NB4 (cell line): ENCODE measurements at regions not wholly inside any gene's neighbourhood (a gene's known extent, or its start where the extent isn't known, plus 50 kb on each side); places are given as distances from the start of the nearest gene placed in this dataset.
"Not testable (repeated sequence)": the region's sequence is repeated elsewhere in the genome, so short reads cannot be mapped to it uniquely, and the experiment has no call there.

Experiments used
- DNase-seq: peaks from one replicate; pipeline ENCODE4 v3.0.0; 2010; ENCODE audit warnings: low read depth
- H3K4me3 ChIP-seq: one replicate; pipeline ENCODE4 v1.5.1; 2011; ENCODE audit warnings: mild to moderate bottlenecking, low read depth, low read length, moderate library complexity
- MYC ChIP-seq: IDR thresholded peaks from 2 replicates; pipeline ENCODE4 v1.6.1; 2011; ENCODE audit warnings: low read depth, low read length
- POLR2A ChIP-seq: IDR thresholded peaks from 2 replicates; pipeline ENCODE4 v1.6.1; 2011; ENCODE audit warnings: mild to moderate bottlenecking; ENCODE audit not compliant: insufficient read length; ENCODE audit errors: extremely low read depth
- TF ChIP-seq, protein P1 (sequence below): IDR thresholded peaks from 2 replicates; pipeline ENCODE4 v1.6.1; 2011; ENCODE audit warnings: low read depth, low read length
- TF ChIP-seq, protein P2 (sequence below): IDR thresholded peaks from one replicate; pipeline ENCODE4 v1.5.1; 2012; ENCODE audit warnings: low read depth, low read length

DNA sequence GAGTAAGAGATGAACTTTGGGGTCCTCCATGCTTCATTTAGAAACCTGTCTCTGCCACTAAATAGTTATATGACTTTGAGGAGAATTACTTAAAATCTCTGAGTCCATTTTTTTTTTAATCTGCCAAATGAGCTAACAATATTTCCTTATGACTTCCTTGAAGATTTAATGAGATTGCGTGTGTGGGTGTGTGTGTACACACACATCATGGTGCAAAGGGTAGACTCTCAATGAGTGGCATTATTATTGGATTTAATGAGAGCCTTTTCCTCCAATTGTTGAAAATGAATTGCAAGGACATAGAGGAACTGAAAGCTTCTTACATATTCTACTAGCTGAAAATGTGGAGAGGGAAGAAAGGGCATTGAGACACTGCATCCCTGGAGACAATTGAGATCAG lies 573.5 kb upstream of the LUZP2 start:
- no peak for DNase-seq
- no peak overlapping the region for H3K4me3 ChIP-seq
- TF ChIP-seq MYC (no peak), POLR2A (no peak)
- TF ChIP-seq, protein P1, sequence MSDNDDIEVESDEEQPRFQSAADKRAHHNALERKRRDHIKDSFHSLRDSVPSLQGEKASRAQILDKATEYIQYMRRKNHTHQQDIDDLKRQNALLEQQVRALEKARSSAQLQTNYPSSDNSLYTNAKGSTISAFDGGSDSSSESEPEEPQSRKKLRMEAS: no peak
- TF ChIP-seq, protein P2, sequence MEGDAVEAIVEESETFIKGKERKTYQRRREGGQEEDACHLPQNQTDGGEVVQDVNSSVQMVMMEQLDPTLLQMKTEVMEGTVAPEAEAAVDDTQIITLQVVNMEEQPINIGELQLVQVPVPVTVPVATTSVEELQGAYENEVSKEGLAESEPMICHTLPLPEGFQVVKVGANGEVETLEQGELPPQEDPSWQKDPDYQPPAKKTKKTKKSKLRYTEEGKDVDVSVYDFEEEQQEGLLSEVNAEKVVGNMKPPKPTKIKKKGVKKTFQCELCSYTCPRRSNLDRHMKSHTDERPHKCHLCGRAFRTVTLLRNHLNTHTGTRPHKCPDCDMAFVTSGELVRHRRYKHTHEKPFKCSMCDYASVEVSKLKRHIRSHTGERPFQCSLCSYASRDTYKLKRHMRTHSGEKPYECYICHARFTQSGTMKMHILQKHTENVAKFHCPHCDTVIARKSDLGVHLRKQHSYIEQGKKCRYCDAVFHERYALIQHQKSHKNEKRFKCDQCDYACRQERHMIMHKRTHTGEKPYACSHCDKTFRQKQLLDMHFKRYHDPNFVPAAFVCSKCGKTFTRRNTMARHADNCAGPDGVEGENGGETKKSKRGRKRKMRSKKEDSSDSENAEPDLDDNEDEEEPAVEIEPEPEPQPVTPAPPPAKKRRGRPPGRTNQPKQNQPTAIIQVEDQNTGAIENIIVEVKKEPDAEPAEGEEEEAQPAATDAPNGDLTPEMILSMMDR: no peak

DNA sequence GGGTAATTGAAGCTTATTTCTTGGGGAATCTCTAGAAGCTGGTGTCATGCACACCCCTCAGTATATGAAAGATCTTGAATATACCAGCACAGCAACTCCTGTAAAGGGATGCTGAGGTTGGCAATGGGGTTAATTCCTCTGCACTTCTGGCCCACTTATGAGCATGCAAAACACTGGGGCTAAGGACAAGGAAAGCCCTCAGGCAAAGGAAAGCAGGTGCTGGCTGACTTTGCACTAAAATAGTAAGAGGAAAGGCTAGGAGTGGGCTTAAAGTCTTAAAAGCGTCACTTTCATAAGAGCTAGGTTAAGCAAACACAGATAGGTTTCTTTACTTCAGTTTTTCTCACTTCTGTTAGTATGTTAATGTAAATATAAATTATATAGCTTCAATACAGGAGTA lies 572.6 kb upstream of the LUZP2 start:
- DNase-seq: no peak
- no peak overlapping the region for H3K4me3 ChIP-seq
- no peak for TF ChIP-seq MYC
- TF ChIP-seq POLR2A: no peak
- TF ChIP-seq, protein P1: no peak

DNA sequence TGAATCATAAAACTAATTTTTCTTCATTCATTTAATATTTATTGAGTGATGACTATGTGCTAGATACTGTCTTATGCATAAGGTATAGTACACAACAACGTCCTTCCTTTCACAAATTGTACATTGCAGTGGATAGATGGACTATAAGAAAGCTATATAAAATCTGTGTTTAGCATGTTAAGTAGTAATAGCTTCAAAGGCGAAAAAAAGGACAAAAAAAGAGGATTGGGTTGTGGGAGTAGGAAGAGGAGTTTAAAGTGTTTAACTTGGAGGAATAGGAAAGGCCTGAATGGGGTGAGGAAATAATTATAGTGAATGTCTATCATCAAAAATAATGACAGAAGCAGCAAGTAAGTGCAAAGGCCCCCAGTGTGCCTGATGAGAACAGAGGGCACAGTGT lies 565.4 kb upstream of the LUZP2 start:
- TF ChIP-seq POLR2A (no peak), MYC (no peak)
- TF ChIP-seq, protein P2: no peak
- TF ChIP-seq, protein P1: no peak
- no peak for DNase-seq
- H3K4me3 ChIP-seq: no peak overlapping the region

GRCh38 chr11:23932485-23932898 lies 564.4 kb upstream of the LUZP2 start:
- H3K4me3 ChIP-seq: no peak overlapping the region
- DNase-seq: no peak
- TF ChIP-seq MYC (no peak), POLR2A (no peak)
- TF ChIP-seq, protein P1: no peak
- TF ChIP-seq, protein P2: no peak

DNA sequence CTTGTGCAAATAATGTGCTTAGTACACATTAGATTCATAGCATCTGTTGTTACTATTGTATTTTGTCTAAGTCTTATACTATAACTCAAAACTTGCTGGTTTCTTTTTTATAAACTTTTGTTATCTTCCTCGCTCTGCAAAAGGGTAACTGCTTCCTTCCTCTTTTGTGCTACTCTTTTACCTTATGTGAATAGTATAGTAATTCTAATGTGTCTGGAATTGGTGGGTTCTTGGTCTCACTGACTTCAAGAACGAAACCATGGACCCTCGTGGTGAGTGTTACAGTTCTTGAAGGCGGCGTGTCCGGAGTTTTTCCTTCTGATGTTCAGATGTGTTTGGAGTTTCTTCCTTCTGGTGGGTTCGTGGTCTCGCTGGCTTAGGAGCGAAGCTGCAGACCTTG lies 563.1 kb upstream of the LUZP2 start:
- TF ChIP-seq, protein P2: no peak
- no peak for TF ChIP-seq POLR2A
- TF ChIP-seq, protein P1: no peak
- no peak for TF ChIP-seq MYC
- H3K4me3 ChIP-seq: no peak overlapping the region
- DNase-seq: no peak

DNA sequence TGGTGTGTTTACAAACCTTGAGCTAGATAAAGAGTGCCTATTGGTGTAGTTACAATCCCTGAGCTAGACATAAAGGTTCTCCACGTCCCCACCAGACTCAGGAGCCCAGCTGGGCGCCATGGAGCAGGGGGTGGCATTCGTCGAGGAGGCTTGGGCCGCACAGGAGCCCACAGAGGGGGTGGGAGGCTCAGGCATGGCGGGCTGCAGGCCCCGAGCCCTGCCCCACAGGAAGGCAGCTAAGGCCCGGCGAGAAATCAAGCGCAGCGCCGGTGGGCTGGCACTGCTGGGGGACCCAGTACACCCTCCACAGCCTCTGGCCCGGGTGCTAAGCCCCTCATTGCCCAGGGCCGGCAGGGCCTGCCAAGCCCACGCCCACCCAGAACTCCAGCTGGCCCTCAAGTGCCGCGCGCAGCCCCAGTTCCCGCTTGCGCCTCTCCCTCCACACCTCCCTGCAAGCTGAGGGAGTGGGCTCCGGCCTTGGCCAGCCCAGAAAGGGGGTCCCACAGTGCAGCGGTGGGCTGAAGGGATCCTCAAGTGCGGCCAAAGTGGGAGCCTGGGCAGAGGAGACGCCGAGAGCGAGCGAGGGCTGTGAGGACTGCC lies 562.1 kb upstream of the LUZP2 start:
- H3K4me3 ChIP-seq, DNase-seq: not testable (repeated sequence)

- not testable (repeated sequence) for DNase-seq
Measured at GRCh38 chr11:23942117-23942815, 554.6 kb upstream of the LUZP2 start.

More at GRCh38 chr11:23942117-23942815, 554.6 kb upstream of the LUZP2 start:
- not testable (repeated sequence) for H3K4me3 ChIP-seq
